OCI-LY3 (cell line): ENCODE measurements at regions not wholly inside any gene's neighbourhood (a gene's known extent, or its start where the extent isn't known, plus 50 kb on each side); places are given as distances from the start of the nearest gene placed in this dataset.

Experiments used
- EZH2phosphoT487 ChIP-seq: fragments of 200-600 bp; shearing (Covaris generic); IDR thresholded peaks from 2 replicates; pipeline ENCODE4 v1.6.1; 2018; ENCODE audit warnings: antibody characterized with exemption, mixed run types, low read depth
- TF ChIP-seq, protein P1 (sequence below): fragments of 200-600, 300-600 bp; sonication (generic); IDR thresholded peaks from 2 replicates; pipeline ENCODE4 v1.5.1; 2014; ENCODE audit warnings: antibody characterized with exemption, low read length, low read depth

DNA sequence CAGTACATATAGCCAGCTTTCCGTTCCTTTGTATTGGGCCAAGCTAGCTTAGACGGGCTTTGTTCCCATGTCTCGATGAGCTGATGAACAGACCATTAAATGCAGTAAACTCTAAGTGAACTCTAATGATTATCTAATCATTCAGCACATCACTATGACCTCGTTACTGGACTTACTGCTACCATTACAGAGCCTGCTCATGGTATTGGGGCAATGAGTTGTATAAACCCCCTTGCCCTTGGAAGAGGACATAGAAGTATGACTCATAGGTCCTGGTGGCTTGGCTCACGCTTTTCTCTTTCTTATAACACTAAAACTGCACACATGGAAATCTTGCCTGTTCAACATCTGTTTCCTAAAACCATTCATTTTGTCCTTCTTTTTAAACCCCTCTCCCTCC lies 93.6 kb upstream of the DYNLRB2 start:
- TF ChIP-seq, protein P1, sequence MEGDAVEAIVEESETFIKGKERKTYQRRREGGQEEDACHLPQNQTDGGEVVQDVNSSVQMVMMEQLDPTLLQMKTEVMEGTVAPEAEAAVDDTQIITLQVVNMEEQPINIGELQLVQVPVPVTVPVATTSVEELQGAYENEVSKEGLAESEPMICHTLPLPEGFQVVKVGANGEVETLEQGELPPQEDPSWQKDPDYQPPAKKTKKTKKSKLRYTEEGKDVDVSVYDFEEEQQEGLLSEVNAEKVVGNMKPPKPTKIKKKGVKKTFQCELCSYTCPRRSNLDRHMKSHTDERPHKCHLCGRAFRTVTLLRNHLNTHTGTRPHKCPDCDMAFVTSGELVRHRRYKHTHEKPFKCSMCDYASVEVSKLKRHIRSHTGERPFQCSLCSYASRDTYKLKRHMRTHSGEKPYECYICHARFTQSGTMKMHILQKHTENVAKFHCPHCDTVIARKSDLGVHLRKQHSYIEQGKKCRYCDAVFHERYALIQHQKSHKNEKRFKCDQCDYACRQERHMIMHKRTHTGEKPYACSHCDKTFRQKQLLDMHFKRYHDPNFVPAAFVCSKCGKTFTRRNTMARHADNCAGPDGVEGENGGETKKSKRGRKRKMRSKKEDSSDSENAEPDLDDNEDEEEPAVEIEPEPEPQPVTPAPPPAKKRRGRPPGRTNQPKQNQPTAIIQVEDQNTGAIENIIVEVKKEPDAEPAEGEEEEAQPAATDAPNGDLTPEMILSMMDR = no peak
- TF ChIP-seq EZH2phosphoT487 = no peak
